HG03571 (cell line): ENCODE measurements at regions not wholly inside any gene's neighbourhood (a gene's known extent, or its start where the extent isn't known, plus 50 kb on each side); places are given as distances from the start of the nearest gene placed in this dataset.

ENCODE experiments used
- ATAC-seq: cut with Tn5 transposase; IDR thresholded peaks from one replicate; pipeline ENCODE4 v1.9.1; 2021; ENCODE audit not compliant: unreplicated experiment

GRCh38 chr4:1543561-1543960 lies 137.3 kb upstream of the NKX1-1 start:
- no peak for ATAC-seq

- ATAC-seq = no peak
These were observed 136.5 kb upstream of the NKX1-1 start for GRCh38 chr4:1542516-1543320.

- no peak for ATAC-seq
These were observed 135.9 kb upstream of the NKX1-1 start for GRCh38 chr4:1542226-1542490.

GRCh38 chr4:1541449-1542225 lies 135.4 kb upstream of the NKX1-1 start:
- no peak for ATAC-seq

- ATAC-seq = no peak
These were observed 134.5 kb upstream of the NKX1-1 start for GRCh38 chr4:1540601-1541375.

GRCh38 chr4:1539859-1540600 lies 133.8 kb upstream of the NKX1-1 start:
- ATAC-seq = no peak

- no peak for ATAC-seq
These were observed 132.9 kb upstream of the NKX1-1 start for GRCh38 chr4:1538941-1539772.

GRCh38 chr4:1538096-1538410 lies 131.8 kb upstream of the NKX1-1 start:
- ATAC-seq = no peak

- ATAC-seq = no peak
These were observed 131.3 kb upstream of the NKX1-1 start for GRCh38 chr4:1537410-1538095.

GRCh38 chr4:1536579-1537409 lies 130.6 kb upstream of the NKX1-1 start:
- no peak for ATAC-seq

GRCh38 chr4:1535926-1536578 lies 129.8 kb upstream of the NKX1-1 start:
- ATAC-seq = no peak

GRCh38 chr4:1534876-1535526 lies 128.8 kb upstream of the NKX1-1 start:
- no peak for ATAC-seq

- ATAC-seq = no peak
These were observed 128.0 kb upstream of the NKX1-1 start for GRCh38 chr4:1534095-1534872.

- no peak for ATAC-seq
These were observed 127.3 kb upstream of the NKX1-1 start for GRCh38 chr4:1533501-1534064.

- no peak for ATAC-seq
These were observed 126.5 kb upstream of the NKX1-1 start for GRCh38 chr4:1532549-1533395.
